ENCODE measurements at regions not wholly inside any gene's neighbourhood (a gene's known extent, or its start where the extent isn't known, plus 50 kb on each side); places are given as distances from the start of the nearest gene placed in this dataset.
"Not testable (repeated sequence)": the region's sequence is repeated elsewhere in the genome, so short reads cannot be mapped to it uniquely, and the experiment has no call there.

DNA sequence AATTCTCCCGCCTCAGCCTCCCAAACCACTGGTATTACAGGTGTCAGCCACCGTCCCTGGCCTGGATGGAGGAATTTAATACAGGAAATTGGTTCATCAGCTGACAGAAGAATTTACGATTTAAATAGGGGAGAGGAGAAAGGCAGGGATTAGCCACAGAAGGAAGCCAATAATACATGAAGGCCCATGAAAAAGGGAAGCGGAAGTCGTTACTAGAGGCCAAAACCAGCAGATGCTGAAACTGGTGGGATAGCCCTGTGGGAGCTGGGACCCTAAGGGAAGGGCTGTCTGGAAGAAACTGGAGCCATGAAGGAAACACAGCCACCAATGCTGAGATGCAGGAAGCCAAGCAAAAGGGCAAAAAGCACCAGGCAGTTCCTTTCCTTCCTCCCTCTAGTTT lies 163.7 kb upstream of the RMP24 start:
- Mint-ChIP-seq H3K27me3 (peaks cover 9% of the 10 kb centered on the region), H3K36me3 (no peaks in the 10 kb centered on the region), H3K9me3 (no peaks in the 10 kb centered on the region), H3K27ac (no peak overlapping the region), H3K4me1 (peaks cover 3% of the 10 kb centered on the region), H3K4me3 (no peak overlapping the region)
- DNase-seq, result no peak
- CTCF ChIA-PET, result no interaction called here

DNA sequence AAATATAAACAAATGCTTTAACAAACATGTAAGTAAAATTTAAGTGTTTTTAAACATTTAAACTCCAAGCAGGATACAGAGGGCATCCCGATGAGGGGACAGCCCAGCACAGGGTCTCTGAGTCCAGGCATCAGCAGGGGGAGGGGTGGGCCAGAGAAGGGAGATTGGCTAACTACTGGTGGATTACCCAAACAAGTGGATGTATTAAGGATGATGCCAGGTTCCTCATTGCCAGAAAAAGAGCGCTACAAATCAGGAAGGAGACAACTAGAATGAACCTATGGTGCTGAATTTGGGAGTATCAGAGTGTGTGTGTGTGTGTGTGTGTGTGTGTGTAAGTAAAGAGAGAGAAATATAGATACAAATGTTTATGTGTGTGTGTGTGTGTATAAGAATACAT lies 162.0 kb upstream of the RMP24 start:
- CTCF ChIA-PET, result interaction anchor here (0.8 kb wide), 1 partner anchor 8 kb away, joined by 3 read pairs; no protein-coding TSS in a partner anchor
- H3K4me3 Mint-ChIP-seq, result no peak overlapping the region
- H3K36me3 Mint-ChIP-seq, result no peaks in the 10 kb centered on the region
- H3K9me3 Mint-ChIP-seq, result no peaks in the 10 kb centered on the region
- peaks cover 7% of the 10 kb centered on the region for H3K27me3 Mint-ChIP-seq
- H3K4me1 Mint-ChIP-seq, result peaks cover 3% of the 10 kb centered on the region
- no peak overlapping the region for H3K27ac Mint-ChIP-seq
- no peak for DNase-seq

DNA sequence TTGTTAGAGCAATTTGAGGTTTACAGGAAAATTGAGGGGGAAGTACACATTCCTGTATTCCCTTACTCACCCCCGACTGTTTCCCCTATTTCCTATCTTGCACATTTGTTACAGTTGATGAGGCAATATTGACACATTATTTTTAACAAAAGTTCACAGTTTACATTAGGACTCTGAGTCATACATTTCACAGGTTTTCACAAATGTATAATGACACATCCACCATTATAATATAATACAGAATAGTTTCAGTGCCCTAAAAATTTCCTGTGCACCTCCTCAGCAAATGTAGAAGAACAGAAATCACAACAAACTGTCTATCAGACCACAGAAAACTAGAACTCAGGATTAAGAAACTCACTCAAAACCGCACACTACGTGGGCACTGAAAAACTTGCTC lies 160.6 kb upstream of the RMP24 start:
- H3K4me3 Mint-ChIP-seq, result no peak overlapping the region
- CTCF ChIA-PET, result no interaction called here
- no peak overlapping the region for H3K27ac Mint-ChIP-seq
- no peaks in the 10 kb centered on the region for H3K36me3 Mint-ChIP-seq
- H3K27me3 Mint-ChIP-seq, result peaks cover 7% of the 10 kb centered on the region
- H3K9me3 Mint-ChIP-seq, result no peaks in the 10 kb centered on the region
- H3K4me1 Mint-ChIP-seq, result peaks cover 3% of the 10 kb centered on the region
- no peak for DNase-seq

DNA sequence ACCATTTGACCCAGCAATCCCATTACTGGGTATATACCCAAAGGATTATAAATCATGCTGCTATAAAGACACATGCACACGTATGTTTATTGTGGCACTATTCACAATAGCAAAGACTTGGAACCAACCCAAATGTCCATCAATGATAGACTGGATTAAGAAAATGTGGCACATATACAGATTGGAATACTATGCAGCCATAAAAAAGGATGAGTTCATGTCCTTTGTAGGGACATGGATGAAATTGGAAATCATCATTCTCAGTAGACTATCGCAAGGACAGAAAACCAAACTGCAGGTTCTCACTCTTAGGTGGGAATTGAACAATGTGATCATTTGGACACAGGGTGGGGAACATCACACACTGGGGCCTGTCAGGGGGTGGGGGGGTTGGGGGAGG lies 157.5 kb upstream of the RMP24 start:
- CTCF ChIA-PET, H3K27me3 Mint-ChIP-seq, H3K27ac Mint-ChIP-seq, H3K36me3 Mint-ChIP-seq, H3K4me1 Mint-ChIP-seq, H3K9me3 Mint-ChIP-seq, H3K4me3 Mint-ChIP-seq, DNase-seq: not testable (repeated sequence)

DNA sequence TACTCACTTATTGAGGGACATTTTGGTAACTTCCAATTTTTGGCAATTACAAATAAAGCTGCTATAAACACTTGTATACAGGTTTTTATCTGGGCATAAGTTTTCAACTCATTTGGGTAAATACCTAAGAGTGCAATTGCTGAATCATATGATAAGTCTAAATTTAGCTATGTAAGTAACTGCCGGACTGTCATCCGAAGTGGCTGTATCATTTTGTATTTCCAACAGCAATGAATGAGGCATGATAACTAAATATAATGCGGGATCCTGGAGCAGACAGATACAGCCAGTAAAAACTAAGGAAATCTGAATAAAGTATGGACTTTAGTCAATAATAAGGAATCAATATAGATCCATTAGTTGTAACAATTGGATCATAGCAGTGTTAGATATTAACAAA lies 156.5 kb upstream of the RMP24 start:
- Mint-ChIP-seq H3K9me3 (no peaks in the 10 kb centered on the region), H3K27ac (no peak overlapping the region), H3K4me1 (no peaks in the 10 kb centered on the region), H3K4me3 (no peak overlapping the region), H3K36me3 (no peaks in the 10 kb centered on the region), H3K27me3 (peaks cover 5% of the 10 kb centered on the region)
- no peak for DNase-seq
- CTCF ChIA-PET, result no interaction called here

DNA sequence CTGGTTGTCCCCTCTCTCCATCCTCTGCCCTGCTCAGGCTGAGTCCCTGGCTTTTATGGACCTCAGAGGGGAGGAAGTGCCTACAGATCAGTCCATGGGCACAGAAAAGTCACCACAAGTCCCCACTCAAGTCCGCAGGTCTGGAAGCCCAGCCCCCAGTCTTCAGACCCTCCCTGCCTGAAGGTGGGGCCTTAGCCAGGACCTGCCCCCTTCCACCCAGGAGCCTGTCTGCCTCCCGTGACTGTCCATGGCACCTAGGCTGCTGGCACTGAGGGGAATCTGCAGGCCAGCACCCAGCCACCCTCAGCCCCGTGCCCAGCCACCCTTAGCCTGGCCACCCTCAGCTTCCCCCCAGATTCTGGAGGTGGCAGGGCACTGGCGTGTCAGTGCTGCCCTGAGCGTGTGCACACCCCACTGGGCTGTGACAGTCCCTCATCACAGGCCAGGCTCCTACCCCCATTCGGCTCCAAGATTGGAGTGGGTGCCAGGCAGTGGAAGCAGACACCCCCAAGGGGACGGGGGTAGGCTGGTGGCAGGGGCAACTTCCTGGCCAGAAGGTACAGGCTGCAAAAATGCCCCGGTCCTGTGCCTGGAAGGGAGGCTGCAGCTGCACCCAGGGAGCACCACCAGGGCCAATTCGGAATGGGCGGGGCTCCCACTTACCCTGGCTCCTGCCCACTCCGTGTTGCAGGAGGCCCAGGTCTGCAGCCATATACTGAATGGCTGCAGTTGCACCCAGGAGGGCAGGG lies 154.7 kb upstream of the RMP24 start:
- no peak for DNase-seq
- CTCF ChIA-PET, result no interaction called here
- Mint-ChIP-seq H3K36me3 (no peaks in the 10 kb centered on the region), H3K9me3 (no peaks in the 10 kb centered on the region), H3K27ac (no peak overlapping the region), H3K4me1 (no peaks in the 10 kb centered on the region), H3K4me3 (no peak overlapping the region), H3K27me3 (peaks cover 5% of the 10 kb centered on the region)

DNA sequence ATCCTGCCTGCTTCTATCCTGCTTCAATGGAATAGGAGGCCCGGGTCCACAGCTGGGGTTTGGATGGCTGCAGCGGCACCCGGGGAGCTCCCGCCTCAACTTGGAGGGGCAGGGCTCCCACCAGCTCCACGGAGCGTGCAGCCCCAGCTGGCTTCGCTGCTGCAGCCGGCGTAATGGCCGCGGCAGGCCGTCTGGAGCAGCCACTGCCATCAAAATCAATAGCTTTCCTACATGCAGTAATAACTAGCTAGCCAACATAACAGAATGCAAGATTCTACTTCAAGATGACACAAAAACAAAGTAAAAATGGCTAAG lies 154.2 kb upstream of the RMP24 start:
- CTCF ChIA-PET, result no interaction called here
- Mint-ChIP-seq H3K36me3 (no peaks in the 10 kb centered on the region), H3K27me3 (peaks cover 5% of the 10 kb centered on the region), H3K4me1 (no peaks in the 10 kb centered on the region), H3K27ac (no peak overlapping the region), H3K4me3 (no peak overlapping the region), H3K9me3 (no peaks in the 10 kb centered on the region)
- no peak for DNase-seq

DNA sequence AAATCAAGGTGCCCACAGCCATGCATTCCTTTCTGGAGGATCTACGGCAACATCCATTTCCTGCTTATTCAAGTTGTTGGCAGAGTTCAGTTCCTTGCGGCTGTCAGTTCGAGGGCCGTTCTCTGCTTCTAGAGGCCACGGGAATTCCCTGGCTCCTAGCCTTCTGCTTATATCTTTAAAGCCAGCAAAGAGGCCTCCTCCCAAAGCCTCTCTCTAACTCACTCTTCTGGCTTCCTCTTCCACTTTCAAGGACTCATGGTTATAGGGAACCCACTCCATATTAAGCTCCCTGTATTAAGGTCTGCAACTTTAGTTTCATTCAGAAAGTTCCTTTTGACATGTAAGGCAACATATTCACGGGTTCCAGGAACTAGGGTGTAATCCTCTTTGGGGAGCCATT lies 150.1 kb upstream of the RMP24 start:
- Mint-ChIP-seq H3K27me3 (peaks cover 5% of the 10 kb centered on the region), H3K4me3 (no peak overlapping the region), H3K9me3 (no peaks in the 10 kb centered on the region), H3K36me3 (no peaks in the 10 kb centered on the region), H3K4me1 (no peaks in the 10 kb centered on the region), H3K27ac (no peak overlapping the region)
- CTCF ChIA-PET, result no interaction called here
- DNase-seq, result no peak

DNA sequence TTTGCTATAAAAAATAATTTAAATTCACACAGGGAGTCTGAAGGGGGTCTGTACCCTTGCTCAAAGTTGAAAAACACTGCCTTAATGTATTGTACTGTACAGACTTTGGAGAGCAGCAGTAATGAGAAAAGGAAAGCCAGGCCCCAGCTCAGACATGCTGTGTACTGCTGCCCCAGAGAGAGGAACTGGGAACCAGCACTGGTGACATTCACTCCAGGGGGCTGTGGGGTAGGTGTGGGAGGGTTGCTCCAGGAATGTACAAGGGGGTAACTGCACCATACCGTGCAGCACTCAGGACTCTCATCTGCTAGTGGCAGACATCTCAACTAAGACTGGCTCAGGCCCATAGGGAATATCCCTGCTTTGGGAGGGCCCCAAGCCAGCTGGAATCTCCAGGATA lies 146.0 kb upstream of the RMP24 start:
- Mint-ChIP-seq H3K27ac (no peak overlapping the region), H3K4me1 (no peaks in the 10 kb centered on the region), H3K4me3 (no peak overlapping the region), H3K36me3 (no peaks in the 10 kb centered on the region), H3K9me3 (peaks cover 9% of the 10 kb centered on the region), H3K27me3 (peaks cover 5% of the 10 kb centered on the region)
- CTCF ChIA-PET, result no interaction called here
- DNase-seq, result no peak

DNA sequence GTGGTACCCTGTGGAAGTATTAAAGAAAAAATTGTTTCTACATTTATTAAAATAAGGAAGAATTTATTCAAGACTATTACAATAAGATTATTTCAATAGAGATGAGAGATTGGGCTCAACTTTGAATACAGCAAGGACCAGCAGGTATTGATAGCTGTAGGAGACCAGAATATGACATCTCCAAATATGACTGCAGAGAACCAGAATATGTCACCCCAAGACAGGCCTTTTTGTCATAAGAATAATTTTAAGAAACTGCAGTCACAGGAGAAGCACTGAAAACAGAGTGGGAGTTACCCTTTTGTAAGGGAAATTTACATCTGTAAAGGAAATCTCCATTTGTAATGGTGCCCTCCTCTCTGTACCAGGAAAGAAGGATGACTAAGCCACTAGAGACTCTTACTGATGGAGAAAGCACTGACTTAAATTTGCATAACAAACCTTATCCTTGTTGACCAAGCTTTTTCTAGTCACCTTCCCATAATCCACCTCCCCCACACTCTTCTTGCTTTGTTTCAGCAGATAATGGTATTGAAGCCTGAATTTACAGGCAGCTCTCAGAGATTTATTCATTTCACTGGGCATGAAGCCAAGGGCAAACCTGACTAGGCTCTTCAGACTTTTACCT lies 145.1 kb upstream of the RMP24 start:
- Mint-ChIP-seq H3K9me3 (peaks cover 16% of the 10 kb centered on the region), H3K36me3 (no peaks in the 10 kb centered on the region), H3K27ac (no peak overlapping the region), H3K4me1 (no peaks in the 10 kb centered on the region), H3K27me3 (peaks cover 5% of the 10 kb centered on the region), H3K4me3 (no peak overlapping the region)
- no peak for DNase-seq
- CTCF ChIA-PET, result no interaction called here

DNA sequence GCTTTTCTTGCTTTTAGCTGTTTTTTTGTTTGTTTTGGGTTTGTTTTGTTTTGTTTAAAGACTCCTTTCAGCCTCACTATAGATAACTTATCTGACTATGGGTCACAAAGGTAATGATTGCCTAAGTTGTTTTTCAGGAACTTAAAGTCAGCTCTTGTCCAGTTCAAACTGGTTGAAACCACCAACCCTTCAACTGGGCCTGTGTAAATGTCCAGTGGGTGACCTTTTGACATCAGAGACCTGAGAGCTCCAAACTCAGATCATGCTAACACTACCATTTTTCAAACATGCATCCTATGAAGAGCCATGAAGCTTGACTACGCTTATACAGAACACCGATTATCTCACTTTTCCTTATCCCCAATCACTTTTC lies 144.6 kb upstream of the RMP24 start:
- no peak for DNase-seq
- no peak overlapping the region for H3K4me3 Mint-ChIP-seq
- no peaks in the 10 kb centered on the region for H3K36me3 Mint-ChIP-seq
- H3K9me3 Mint-ChIP-seq, result peaks cover 21% of the 10 kb centered on the region
- CTCF ChIA-PET, result no interaction called here
- H3K27me3 Mint-ChIP-seq, result peaks cover 5% of the 10 kb centered on the region
- no peak overlapping the region for H3K27ac Mint-ChIP-seq
- no peaks in the 10 kb centered on the region for H3K4me1 Mint-ChIP-seq

DNA sequence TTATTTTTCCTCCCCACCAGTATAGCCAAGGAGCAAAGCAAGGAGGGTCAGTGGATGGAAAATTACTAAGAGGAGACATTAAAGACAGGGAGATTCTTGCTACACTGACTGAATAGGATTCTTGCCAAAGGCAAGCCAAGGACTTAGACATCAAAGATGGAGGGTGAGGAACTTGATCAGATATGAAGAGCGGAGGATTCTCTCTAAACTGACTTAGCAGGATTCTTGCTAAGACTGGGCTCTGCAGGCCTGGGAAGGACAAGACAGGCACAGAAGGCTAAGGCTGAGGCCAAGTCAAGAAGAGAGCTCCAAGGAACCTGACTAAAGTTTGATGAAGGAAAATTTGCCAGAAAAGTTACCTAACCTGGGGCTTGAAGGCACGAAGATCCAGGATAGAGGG lies 143.9 kb upstream of the RMP24 start:
- H3K27me3 Mint-ChIP-seq, result peaks cover 5% of the 10 kb centered on the region
- no peak overlapping the region for H3K27ac Mint-ChIP-seq
- no peak for DNase-seq
- H3K4me3 Mint-ChIP-seq, result no peak overlapping the region
- CTCF ChIA-PET, result no interaction called here
- H3K36me3 Mint-ChIP-seq, result no peaks in the 10 kb centered on the region
- H3K9me3 Mint-ChIP-seq, result peaks cover 25% of the 10 kb centered on the region
- no peaks in the 10 kb centered on the region for H3K4me1 Mint-ChIP-seq

DNA sequence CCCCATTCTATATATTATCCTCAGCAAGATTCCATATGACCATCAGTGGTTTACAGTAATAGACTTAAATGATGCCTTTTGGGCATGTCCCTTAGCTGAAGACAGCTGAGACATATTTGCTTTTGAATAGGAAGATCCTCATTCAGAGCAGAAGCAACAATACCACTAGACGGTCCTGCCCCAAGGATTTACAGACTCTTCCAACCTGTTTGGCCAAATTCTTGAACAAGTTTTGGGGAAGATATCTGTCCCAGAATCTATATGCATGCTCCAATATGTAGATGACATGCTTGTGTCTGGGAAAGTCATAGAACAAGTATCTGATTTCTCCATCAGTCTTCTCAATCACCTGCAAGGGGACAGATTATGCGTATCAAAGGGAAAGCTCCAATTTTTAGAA lies 137.1 kb upstream of the RMP24 start:
- CTCF ChIA-PET, result no interaction called here
- DNase-seq, result no peak
- Mint-ChIP-seq H3K27ac (no peak overlapping the region), H3K9me3 (peaks cover 19% of the 10 kb centered on the region), H3K4me1 (no peaks in the 10 kb centered on the region), H3K27me3 (peaks cover 8% of the 10 kb centered on the region), H3K4me3 (no peak overlapping the region), H3K36me3 (no peaks in the 10 kb centered on the region)

DNA sequence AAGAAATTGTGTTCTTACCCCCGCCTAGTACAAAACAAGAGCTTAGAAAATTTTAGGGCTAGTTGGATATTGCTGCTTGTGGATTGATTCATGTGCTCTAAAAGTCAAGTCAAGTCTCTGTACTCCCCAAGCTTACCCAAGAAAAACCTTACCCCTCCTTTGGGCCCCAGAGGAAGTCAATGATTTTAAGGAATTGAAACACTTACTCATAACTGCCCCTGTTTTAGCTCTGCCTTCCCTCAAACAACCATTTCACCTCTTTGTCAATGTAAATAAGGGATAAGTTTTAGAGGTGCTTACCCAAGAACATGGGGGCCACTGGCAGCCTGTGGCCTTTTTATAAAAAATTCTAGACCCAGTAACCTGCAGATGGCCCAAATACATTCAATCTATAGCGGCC lies 136.6 kb upstream of the RMP24 start:
- no peak for DNase-seq
- H3K27ac Mint-ChIP-seq, result no peak overlapping the region
- H3K9me3 Mint-ChIP-seq, result peaks cover 19% of the 10 kb centered on the region
- no peak overlapping the region for H3K4me3 Mint-ChIP-seq
- CTCF ChIA-PET, result no interaction called here
- no peaks in the 10 kb centered on the region for H3K36me3 Mint-ChIP-seq
- peaks cover 4% of the 10 kb centered on the region for H3K27me3 Mint-ChIP-seq
- no peaks in the 10 kb centered on the region for H3K4me1 Mint-ChIP-seq

DNA sequence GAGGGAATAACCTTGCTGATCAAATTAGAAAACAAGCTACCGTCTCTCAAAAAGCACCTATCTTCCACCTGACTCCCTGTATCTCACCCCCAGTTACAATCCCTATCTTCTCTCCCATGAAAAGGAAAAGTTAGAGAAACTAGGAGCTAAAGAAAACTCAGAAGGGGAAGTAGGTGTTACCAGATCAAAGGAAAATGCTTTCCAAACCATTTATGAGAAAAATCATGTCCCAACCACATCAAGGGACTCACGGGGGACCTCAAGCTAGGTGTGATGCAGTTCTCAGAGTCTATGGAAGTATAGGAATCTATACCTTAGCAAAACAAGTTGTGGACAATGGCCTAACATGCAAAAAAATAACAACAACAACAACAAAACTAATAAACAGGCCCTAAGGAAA lies 135.5 kb upstream of the RMP24 start:
- DNase-seq, result no peak
- Mint-ChIP-seq H3K27ac (no peak overlapping the region), H3K4me1 (no peaks in the 10 kb centered on the region), H3K36me3 (no peaks in the 10 kb centered on the region), H3K27me3 (peaks cover 10% of the 10 kb centered on the region), H3K9me3 (peaks cover 14% of the 10 kb centered on the region), H3K4me3 (no peak overlapping the region)
- CTCF ChIA-PET, result no interaction called here

Data from activated naive CD4-positive, alpha-beta T cell treated with anti-CD3 and anti-CD28 coated beads, Interleukin-2, amount 10 ng/mL, durations not matched to agents 7 days and 5 days (primary cell).